ENCODE measurements at regions not wholly inside any gene's neighbourhood (a gene's known extent, or its start where the extent isn't known, plus 50 kb on each side); places are given as distances from the start of the nearest gene placed in this dataset.

DNA sequence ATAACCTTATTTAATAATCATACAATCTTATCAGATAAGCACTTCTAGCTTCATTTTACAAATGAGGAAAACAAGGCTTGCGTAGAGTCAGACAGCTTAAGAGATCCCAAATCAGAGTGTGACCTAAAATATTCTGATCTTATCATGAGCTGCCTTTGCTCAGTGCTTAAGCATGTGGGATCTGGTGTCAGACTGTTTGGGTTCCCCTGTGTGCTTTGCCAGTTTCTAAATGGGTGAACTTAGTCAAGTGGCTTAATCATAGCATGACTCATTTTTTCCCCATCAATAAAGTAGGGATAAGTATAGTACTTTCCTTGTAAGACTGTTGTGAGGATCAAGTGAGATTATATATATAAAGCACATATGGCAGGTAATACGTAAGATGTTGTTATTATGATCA, 612.6 kb upstream of the C16orf82 start:
- CTCF ChIA-PET = interaction anchor here (0.9 to 1.4 kb wide), 2 partner anchors 16 to 1178 kb away, joined by 4 to 5 read pairs; no protein-coding TSS in a partner anchor
- 46% methylated on average over 2 of the region's 2 CpGs for WGBS (ENCODE audit: insufficient coverage, insufficient replicate concordance, low lambda C conversion rate, missing lambda C conversion rate)
- Histone ChIP-seq H2AFZ (ENCODE audit: control insufficient read depth, low read depth, low read length) (no peak overlapping the region), H3K9ac (ENCODE audit: control insufficient read depth, insufficient read depth, low read length) (no peak overlapping the region), H3K36me3 (ENCODE audit: control insufficient read depth in 2 of 2, insufficient read depth in 2 of 2, low read length in 1 of 2) (no peaks in the 10 kb centered on the region), H3K27me3 (replicated peaks in 1 of 2; ENCODE audit: control insufficient read depth in 2 of 2, insufficient read depth in 2 of 2, low read length in 1 of 2) (no peaks in the 10 kb centered on the region), H3K27ac (ENCODE audit: control insufficient read depth, insufficient read depth) (no peak overlapping the region), H3K4me1 (ENCODE audit: control insufficient read depth, insufficient read depth, low read length) (no peaks in the 10 kb centered on the region), H3K9me3 (replicated peaks; ENCODE audit: control insufficient read depth, insufficient read depth, low read length) (no peaks in the 10 kb centered on the region), H3K4me3 (no peak overlapping the region), H3K4me2 (ENCODE audit: control insufficient read depth, insufficient read depth) (no peak overlapping the region), H3K79me2 (ENCODE audit: control insufficient read depth, insufficient read depth, low read length) (no peaks in the 10 kb centered on the region), H4K20me1 (ENCODE audit: control insufficient read depth, insufficient read depth) (no peaks in the 10 kb centered on the region)
- SMC1A ChIA-PET (ENCODE audit: uncharacterized antibody, unreplicated experiment) = no interaction called here
- DNase-seq (ENCODE audit: low read depth, low spot score) (no peak), FAIRE-seq (no peak), ATAC-seq (no peak)
- POLR2A ChIA-PET = no interaction called here
- in situ Hi-C loops (cut with MboI) = no loop called here
- BruUV-seq (replicated peaks) = no TSS peak
- RAD21 ChIA-PET (ENCODE audit: unreplicated experiment) = no interaction called here
- intact Hi-C loops (cut with micrococcal nuclease; ENCODE audit: unreplicated experiment) = loop anchor here (5.0 kb wide), 1 partner anchor 617 kb away; no protein-coding TSS in a partner anchor
- no peak for TF ChIP-seq PML (IDR thresholded peaks at IDR 0.05; ENCODE audit: low read length)
- TF ChIP-seq, protein P1, sequence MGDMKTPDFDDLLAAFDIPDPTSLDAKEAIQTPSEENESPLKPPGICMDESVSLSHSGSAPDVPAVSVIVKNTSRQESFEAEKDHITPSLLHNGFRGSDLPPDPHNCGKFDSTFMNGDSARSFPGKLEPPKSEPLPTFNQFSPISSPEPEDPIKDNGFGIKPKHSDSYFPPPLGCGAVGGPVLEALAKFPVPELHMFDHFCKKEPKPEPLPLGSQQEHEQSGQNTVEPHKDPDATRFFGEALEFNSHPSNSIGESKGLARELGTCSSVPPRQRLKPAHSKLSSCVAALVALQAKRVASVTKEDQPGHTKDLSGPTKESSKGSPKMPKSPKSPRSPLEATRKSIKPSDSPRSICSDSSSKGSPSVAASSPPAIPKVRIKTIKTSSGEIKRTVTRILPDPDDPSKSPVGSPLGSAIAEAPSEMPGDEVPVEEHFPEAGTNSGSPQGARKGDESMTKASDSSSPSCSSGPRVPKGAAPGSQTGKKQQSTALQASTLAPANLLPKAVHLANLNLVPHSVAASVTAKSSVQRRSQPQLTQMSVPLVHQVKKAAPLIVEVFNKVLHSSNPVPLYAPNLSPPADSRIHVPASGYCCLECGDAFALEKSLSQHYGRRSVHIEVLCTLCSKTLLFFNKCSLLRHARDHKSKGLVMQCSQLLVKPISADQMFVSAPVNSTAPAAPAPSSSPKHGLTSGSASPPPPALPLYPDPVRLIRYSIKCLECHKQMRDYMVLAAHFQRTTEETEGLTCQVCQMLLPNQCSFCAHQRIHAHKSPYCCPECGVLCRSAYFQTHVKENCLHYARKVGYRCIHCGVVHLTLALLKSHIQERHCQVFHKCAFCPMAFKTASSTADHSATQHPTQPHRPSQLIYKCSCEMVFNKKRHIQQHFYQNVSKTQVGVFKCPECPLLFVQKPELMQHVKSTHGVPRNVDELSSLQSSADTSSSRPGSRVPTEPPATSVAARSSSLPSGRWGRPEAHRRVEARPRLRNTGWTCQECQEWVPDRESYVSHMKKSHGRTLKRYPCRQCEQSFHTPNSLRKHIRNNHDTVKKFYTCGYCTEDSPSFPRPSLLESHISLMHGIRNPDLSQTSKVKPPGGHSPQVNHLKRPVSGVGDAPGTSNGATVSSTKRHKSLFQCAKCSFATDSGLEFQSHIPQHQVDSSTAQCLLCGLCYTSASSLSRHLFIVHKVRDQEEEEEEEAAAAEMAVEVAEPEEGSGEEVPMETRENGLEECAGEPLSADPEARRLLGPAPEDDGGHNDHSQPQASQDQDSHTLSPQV (IDR thresholded peaks at IDR 0.05) = no peak
- TF ChIP-seq, protein P2, sequence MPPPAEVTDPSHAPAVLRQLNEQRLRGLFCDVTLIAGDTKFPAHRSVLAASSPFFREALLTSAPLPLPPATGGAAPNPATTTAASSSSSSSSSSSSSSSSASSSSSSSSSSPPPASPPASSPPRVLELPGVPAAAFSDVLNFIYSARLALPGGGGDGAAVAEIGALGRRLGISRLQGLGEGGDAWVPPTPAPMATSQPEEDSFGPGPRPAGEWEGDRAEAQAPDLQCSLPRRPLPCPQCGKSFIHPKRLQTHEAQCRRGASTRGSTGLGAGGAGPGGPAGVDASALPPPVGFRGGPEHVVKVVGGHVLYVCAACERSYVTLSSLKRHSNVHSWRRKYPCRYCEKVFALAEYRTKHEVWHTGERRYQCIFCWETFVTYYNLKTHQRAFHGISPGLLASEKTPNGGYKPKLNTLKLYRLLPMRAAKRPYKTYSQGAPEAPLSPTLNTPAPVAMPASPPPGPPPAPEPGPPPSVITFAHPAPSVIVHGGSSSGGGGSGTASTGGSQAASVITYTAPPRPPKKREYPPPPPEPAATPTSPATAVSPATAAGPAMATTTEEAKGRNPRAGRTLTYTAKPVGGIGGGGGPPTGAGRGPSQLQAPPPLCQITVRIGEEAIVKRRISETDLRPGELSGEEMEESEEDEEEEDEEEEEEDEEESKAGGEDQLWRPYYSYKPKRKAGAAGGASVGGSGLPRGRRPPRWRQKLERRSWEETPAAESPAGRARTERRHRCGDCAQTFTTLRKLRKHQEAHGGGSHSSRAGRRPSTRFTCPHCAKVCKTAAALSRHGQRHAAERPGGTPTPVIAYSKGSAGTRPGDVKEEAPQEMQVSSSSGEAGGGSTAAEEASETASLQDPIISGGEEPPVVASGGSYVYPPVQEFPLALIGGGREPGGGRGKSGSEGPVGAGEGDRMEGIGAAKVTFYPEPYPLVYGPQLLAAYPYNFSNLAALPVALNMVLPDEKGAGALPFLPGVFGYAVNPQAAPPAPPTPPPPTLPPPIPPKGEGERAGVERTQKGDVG (CRISPR knock-in tag; IDR thresholded peaks at IDR 0.05) = no peak
- no peak for TF ChIP-seq SMARCA5 (IDR thresholded peaks at IDR 0.05)
- TF ChIP-seq, protein P3, sequence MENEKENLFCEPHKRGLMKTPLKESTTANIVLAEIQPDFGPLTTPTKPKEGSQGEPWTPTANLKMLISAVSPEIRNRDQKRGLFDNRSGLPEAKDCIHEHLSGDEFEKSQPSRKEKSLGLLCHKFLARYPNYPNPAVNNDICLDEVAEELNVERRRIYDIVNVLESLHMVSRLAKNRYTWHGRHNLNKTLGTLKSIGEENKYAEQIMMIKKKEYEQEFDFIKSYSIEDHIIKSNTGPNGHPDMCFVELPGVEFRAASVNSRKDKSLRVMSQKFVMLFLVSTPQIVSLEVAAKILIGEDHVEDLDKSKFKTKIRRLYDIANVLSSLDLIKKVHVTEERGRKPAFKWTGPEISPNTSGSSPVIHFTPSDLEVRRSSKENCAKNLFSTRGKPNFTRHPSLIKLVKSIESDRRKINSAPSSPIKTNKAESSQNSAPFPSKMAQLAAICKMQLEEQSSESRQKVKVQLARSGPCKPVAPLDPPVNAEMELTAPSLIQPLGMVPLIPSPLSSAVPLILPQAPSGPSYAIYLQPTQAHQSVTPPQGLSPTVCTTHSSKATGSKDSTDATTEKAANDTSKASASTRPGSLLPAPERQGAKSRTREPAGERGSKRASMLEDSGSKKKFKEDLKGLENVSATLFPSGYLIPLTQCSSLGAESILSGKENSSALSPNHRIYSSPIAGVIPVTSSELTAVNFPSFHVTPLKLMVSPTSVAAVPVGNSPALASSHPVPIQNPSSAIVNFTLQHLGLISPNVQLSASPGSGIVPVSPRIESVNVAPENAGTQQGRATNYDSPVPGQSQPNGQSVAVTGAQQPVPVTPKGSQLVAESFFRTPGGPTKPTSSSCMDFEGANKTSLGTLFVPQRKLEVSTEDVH (IDR thresholded peaks at IDR 0.05; ENCODE audit: low read depth, partially characterized antibody) = no peak
- TF ChIP-seq CHD1 (IDR thresholded peaks at IDR 0.05; ENCODE audit: low read depth, low read length) = no peak
- no peak for TF ChIP-seq POLR2A (IDR thresholded peaks at IDR 0.05; ENCODE audit: low read depth, low read length)
- TF ChIP-seq, protein P4, sequence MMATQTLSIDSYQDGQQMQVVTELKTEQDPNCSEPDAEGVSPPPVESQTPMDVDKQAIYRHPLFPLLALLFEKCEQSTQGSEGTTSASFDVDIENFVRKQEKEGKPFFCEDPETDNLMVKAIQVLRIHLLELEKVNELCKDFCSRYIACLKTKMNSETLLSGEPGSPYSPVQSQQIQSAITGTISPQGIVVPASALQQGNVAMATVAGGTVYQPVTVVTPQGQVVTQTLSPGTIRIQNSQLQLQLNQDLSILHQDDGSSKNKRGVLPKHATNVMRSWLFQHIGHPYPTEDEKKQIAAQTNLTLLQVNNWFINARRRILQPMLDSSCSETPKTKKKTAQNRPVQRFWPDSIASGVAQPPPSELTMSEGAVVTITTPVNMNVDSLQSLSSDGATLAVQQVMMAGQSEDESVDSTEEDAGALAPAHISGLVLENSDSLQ (IDR thresholded peaks at IDR 0.05) = no peak
- no peak for TF ChIP-seq NRF1 (conservative IDR thresholded peaks at IDR 0.05; ENCODE audit: low read depth, low read length)
- no peak for TF ChIP-seq ASH2L (IDR thresholded peaks at IDR 0.05; ENCODE audit: borderline replicate concordance, low read depth)
- no peak for TF ChIP-seq RAD51 (IDR thresholded peaks at IDR 0.05)
- TF ChIP-seq, protein P5, sequence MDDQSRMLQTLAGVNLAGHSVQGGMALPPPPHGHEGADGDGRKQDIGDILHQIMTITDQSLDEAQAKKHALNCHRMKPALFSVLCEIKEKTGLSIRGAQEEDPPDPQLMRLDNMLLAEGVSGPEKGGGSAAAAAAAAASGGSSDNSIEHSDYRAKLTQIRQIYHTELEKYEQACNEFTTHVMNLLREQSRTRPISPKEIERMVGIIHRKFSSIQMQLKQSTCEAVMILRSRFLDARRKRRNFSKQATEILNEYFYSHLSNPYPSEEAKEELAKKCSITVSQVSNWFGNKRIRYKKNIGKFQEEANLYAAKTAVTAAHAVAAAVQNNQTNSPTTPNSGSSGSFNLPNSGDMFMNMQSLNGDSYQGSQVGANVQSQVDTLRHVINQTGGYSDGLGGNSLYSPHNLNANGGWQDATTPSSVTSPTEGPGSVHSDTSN (IDR thresholded peaks at IDR 0.05; ENCODE audit: insufficient replicate concordance, low read depth, low read length) = no peak
- TF ChIP-seq FOXM1 (IDR thresholded peaks at IDR 0.05; ENCODE audit: low read depth, low read length) = no peak

Data from GM12878 (cell line).